ENCODE measurements at regions not wholly inside any gene's neighbourhood (a gene's known extent, or its start where the extent isn't known, plus 50 kb on each side); places are given as distances from the start of the nearest gene placed in this dataset.

- H3K9me3 ChIP-seq (replicated peaks; ENCODE audit: control insufficient read depth, insufficient read depth, low read length): no peaks in the 10 kb centered on the region
- DNase-seq (ENCODE audit: low read depth, low spot score) (no peak), FAIRE-seq (no peak)
- no peak overlapping the region for H3K9ac ChIP-seq (replicated peaks; ENCODE audit: extremely low read depth, insufficient read depth, low read length)
- H3K27ac ChIP-seq (ENCODE audit: insufficient read depth, low read depth, low read length): no peak overlapping the region
- intact Hi-C loops (cut with micrococcal nuclease): no loop called here
- dilution Hi-C loops (cut with MboI; ENCODE audit: extremely low pct_ligation_motif_present, low sequenced_read_pairs): no loop called here
- H3K4me1 ChIP-seq (ENCODE audit: control insufficient read depth, extremely low read depth, insufficient read depth, low read length): no peaks in the 10 kb centered on the region
- H3K27me3 ChIP-seq (ENCODE audit: control insufficient read depth in 2 of 2, insufficient read depth in 2 of 2, low read length in 2 of 2): no peaks in the 10 kb centered on the region
- H3K4me3 ChIP-seq (replicated peaks in 1 of 3; ENCODE audit: insufficient read depth in 1 of 3, low read depth in 1 of 3, low read length in 3 of 3): no peak overlapping the region
- H2AFZ ChIP-seq (ENCODE audit: low read depth, low read length): no peak overlapping the region
- no peaks in the 10 kb centered on the region for H3K79me2 ChIP-seq (ENCODE audit: control insufficient read depth, insufficient read depth, low read length)
- TF ChIP-seq POLR2A (IDR thresholded peaks at IDR 0.05; ENCODE audit: low read depth, low read length) (no peak), FOS (IDR thresholded peaks at IDR 0.05; ENCODE audit: borderline replicate concordance, insufficient read depth, low read length) (no peak), CTCF (IDR thresholded peaks at IDR 0.05; ENCODE audit: extremely low read depth in 1 of 2, insufficient read depth in 1 of 2, low read depth in 1 of 2, low read length in 2 of 2) (no peak), POLR2AphosphoS5 (IDR thresholded peaks at IDR 0.05; ENCODE audit: insufficient read depth, low read depth, low read length) (no peak), MYC (IDR thresholded peaks at IDR 0.05; ENCODE audit: low read depth, low read length) (no peak), JUN (IDR thresholded peaks at IDR 0.05; ENCODE audit: borderline replicate concordance, insufficient read depth, insufficient read length, low read depth) (no peak), EZH2 (IDR thresholded peaks at IDR 0.05; ENCODE audit: borderline replicate concordance, low read depth, low read length, severe bottlenecking) (no peak), GATA2 (IDR thresholded peaks at IDR 0.05; ENCODE audit: insufficient read depth, insufficient read length, low read depth, low read length) (no peak)
- TF ChIP-seq, protein P1, sequence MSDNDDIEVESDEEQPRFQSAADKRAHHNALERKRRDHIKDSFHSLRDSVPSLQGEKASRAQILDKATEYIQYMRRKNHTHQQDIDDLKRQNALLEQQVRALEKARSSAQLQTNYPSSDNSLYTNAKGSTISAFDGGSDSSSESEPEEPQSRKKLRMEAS (IDR thresholded peaks at IDR 0.05; ENCODE audit: insufficient read depth, insufficient read length): no peak
- no peak overlapping the region for H3K4me2 ChIP-seq (ENCODE audit: insufficient read depth, low read length)
- H4K20me1 ChIP-seq (replicated peaks; ENCODE audit: control insufficient read depth, extremely low read depth, insufficient read depth, low read length): no peaks in the 10 kb centered on the region
- no TSS peak for BruUV-seq (replicated peaks)
- H3K9me1 ChIP-seq (replicated peaks; ENCODE audit: control insufficient read depth, extremely low read depth, insufficient read depth, low read length): no peaks in the 10 kb centered on the region
- POLR2A ChIA-PET: no interaction called here
- CTCF ChIA-PET: no interaction called here
- H3K36me3 ChIP-seq (ENCODE audit: control insufficient read depth in 2 of 2, extremely low read depth in 1 of 2, insufficient read depth in 2 of 2, low read length in 2 of 2): no peaks in the 10 kb centered on the region
These were observed 98.6 kb downstream of the MAT2B start for GRCh38 chr5:163604013-163604412.

All from endothelial cell of umbilical vein (primary cell).